ENCODE measurements at regions not wholly inside any gene's neighbourhood (a gene's known extent, or its start where the extent isn't known, plus 50 kb on each side); places are given as distances from the start of the nearest gene placed in this dataset.

DNA sequence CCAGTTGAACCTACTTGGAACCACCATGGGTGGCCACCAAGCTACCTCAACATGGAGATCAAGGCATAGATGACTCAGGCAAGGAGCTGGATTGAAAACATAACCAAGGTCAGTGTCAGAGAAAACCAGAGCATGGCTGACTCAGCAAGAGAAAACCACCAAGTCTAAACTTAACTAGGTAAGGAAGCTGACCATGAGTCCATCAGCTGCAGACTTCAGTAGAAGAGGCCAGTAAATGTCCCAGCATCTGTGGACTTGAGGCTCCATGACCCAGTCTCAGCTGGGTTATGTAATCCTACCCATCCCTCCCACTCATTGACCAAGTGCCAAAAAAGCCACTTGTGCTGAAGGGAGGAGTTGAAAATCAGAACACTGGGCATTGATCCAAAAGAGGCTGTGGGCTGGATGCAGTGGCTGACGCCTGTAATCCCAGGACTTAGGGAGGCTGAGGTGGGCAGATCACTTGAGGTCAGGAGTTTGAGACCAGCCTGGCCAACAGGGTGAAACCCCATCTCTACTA lies 93.7 kb upstream of the CBLN4 start:
- in situ Hi-C loops (cut with HindIII; ENCODE audit: low sequenced_read_pairs), result no loop called here
- no peak for TF ChIP-seq CTCF (IDR thresholded peaks at IDR 0.05; ENCODE audit: low read depth, low read length, missing control alignments)

GRCh38 chr20:56111961-56112730 lies 106.8 kb upstream of the CBLN4 start:
- TF ChIP-seq CTCF (IDR thresholded peaks at IDR 0.05; ENCODE audit: low read depth, low read length, missing control alignments), result no peak
- no peak overlapping the region for H3K4me3 ChIP-seq (ENCODE audit: low read depth, low read length)
- DNase-seq (ENCODE audit: low read depth), result no peak
- in situ Hi-C loops (cut with HindIII; ENCODE audit: low sequenced_read_pairs), result no loop called here

More for the DNA sequence above, 93.7 kb upstream of the CBLN4 start:
- DNase-seq (ENCODE audit: low read depth), result no peak
- H3K4me3 ChIP-seq (ENCODE audit: low read depth, low read length), result no peak overlapping the region

DNA sequence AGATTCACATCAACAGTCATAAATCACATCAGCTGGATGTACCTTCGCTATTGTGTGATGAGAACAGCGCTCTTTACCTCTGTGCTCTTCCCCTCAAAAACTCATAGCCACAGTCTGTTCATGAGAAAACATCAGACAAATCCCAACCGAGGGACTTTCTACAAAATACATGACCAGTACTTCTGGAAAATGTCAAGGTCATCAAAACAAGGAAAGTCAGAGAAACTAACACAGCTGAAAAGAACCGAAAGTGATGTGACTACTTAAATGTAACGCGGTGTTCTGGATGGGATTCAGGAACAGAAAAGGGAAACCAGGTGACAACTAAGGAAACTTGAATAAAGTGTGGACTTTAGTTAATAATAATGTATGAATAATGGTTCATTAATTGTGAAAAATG lies 112.0 kb upstream of the CBLN4 start:
- DNase-seq (ENCODE audit: low read depth), result no peak
- no peak for TF ChIP-seq CTCF (IDR thresholded peaks at IDR 0.05; ENCODE audit: low read depth, low read length, missing control alignments)
- H3K4me3 ChIP-seq (ENCODE audit: low read depth, low read length), result no peak overlapping the region
- in situ Hi-C loops (cut with HindIII; ENCODE audit: low sequenced_read_pairs), result no loop called here

DNA sequence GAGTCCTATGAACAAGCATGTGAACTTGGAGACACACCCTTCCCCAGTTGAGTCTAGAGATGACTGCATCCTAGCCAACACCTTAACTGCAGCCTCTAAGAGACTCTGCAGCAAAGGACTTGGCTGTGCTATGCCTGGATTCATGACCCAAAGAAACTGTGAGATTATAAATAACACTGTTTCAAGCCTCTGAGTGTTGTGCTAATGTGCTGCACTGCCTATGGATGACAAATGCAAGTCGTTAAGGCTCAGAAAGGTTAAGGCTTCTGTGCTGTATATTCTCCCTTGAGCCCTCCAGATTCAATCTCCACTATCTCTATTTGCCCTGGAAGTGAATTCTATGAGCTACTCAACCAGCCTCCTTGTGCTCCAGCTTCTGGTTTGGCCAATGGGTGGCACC lies 116.5 kb upstream of the CBLN4 start:
- no peak overlapping the region for H3K4me3 ChIP-seq (ENCODE audit: low read depth, low read length)
- no peak for TF ChIP-seq CTCF (IDR thresholded peaks at IDR 0.05; ENCODE audit: low read depth, low read length, missing control alignments)
- in situ Hi-C loops (cut with HindIII; ENCODE audit: low sequenced_read_pairs), result no loop called here
- DNase-seq (ENCODE audit: low read depth), result no peak

- no peak overlapping the region for H3K4me3 ChIP-seq (ENCODE audit: low read depth, low read length)
- in situ Hi-C loops (cut with HindIII; ENCODE audit: low sequenced_read_pairs), result no loop called here
- no peak for TF ChIP-seq CTCF (IDR thresholded peaks at IDR 0.05; ENCODE audit: low read depth, low read length, missing control alignments)
- DNase-seq (ENCODE audit: low read depth), result no peak
Measured at GRCh38 chr20:56143759-56144158, 104.8 kb upstream of the MC3R start.

DNA sequence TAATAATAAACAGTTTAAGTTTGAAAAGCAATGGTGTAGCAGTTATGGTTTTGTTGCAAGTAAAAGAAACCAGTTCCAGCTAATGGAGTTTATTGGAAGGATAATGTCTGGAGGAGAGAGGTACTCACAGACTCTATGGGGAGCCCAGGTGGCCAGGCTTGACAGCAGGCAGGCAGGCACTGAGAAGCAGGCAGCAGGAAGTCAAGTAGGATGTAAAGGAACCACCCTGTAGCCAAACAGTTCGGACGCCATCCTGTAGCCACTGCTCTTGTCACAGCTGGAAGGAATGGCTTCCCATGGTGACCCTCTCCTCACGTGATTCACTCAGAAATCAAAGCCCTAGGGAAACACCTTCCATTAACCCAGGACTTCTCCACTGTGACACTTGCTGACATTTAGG lies 96.7 kb upstream of the MC3R start:
- DNase-seq (ENCODE audit: low read depth), result no peak
- TF ChIP-seq CTCF (IDR thresholded peaks at IDR 0.05; ENCODE audit: low read depth, low read length, missing control alignments), result no peak
- in situ Hi-C loops (cut with HindIII; ENCODE audit: low sequenced_read_pairs), result no loop called here
- no peak overlapping the region for H3K4me3 ChIP-seq (ENCODE audit: low read depth, low read length)

Measured in astrocyte of the cerebellum (primary cell).